HuH-7.5 (cell line): ENCODE measurements at regions not wholly inside any gene's neighbourhood (a gene's known extent, or its start where the extent isn't known, plus 50 kb on each side); places are given as distances from the start of the nearest gene placed in this dataset.

Experiments
- DNase-seq: peaks from one replicate; pipeline ENCODE4 v3.0.0; 2011; ENCODE audit warnings: low spot score

DNA sequence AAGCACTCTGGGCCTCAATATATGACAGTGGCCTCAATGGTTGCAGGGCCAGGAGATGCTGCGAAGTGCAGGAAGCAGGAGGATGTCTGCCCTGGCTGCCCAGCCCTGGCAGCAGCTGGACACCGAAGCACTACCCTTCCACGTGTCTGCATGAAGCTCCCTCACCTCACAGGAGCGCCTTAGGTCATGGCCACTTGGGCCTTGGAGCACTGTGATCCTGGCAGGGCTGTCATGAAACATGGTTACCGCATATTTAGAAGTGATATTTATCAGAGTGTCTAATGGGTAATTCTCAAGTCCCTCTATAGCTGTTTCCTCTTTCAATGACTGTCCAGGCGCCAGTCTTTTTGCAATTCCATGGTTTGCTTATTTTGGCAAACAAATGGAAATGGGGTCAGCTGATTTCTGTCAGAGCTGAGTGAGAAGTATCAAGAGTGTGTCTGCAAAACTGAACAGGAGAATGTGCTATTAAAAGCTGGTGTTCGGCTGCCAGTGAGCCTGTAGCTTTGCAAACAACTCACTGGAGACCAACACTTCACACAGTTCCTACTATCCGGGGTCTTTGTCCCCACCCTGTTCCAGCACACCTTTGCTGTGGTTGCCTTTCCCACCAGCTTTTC is 285.9 kb downstream of the KIF4B start:
- no peak for DNase-seq

GRCh38 chr5:155303120-155303519 is 289.6 kb downstream of the KIF4B start:
- DNase-seq = no peak

GRCh38 chr5:155307229-155307628 is 293.7 kb downstream of the KIF4B start:
- DNase-seq = no peak

- peak; percentile 34 for DNase-seq
Measured at GRCh38 chr5:155308289-155308688, 294.7 kb downstream of the KIF4B start.

- DNase-seq = no peak
Measured at GRCh38 chr5:155309021-155309746, 295.6 kb downstream of the KIF4B start.

DNA sequence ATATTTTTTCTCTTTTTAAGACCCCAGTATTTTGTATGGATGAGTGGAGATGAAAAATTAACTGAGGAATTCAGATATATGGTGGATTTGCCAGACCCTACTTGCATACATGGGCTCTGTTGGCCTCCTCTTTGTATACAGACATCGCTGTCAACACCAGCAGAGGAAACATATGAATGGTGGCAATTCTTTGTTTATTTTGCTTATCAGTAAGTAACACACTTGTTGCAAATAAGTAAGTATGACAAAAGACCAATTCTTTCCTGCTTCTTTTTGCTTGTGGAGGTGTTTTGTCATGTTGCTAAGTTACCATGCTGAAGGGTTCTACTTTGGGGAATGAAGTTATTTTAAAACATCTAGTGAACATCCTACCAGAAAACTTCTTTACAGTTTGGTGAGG is 298.2 kb downstream of the KIF4B start:
- DNase-seq = no peak

DNA sequence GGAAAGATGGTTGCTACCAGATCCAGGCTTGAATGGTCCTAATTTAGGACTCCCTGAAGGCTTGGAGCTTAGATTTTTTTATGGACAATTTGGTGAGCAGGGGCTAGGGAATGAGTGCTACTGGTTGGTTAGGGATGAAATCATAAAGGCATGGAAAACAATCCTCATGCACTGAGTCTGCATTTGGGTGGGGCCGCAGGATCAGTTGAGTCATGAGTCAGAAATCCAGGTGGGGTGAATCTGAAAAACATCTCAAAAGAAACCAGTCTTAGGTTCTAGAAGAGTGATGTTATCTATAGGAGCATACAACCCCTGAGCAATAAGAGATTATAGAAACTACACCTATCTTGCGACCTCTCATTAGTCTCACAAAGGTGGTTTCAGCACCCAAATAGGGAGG is 300.0 kb downstream of the KIF4B start:
- no peak for DNase-seq

GRCh38 chr5:155316070-155316714 is 302.6 kb downstream of the KIF4B start:
- no peak for DNase-seq

- DNase-seq = no peak
Measured at GRCh38 chr5:155332618-155333017, 319.1 kb downstream of the KIF4B start.

GRCh38 chr5:155342956-155343355 is 329.4 kb downstream of the KIF4B start:
- DNase-seq = no peak

DNA sequence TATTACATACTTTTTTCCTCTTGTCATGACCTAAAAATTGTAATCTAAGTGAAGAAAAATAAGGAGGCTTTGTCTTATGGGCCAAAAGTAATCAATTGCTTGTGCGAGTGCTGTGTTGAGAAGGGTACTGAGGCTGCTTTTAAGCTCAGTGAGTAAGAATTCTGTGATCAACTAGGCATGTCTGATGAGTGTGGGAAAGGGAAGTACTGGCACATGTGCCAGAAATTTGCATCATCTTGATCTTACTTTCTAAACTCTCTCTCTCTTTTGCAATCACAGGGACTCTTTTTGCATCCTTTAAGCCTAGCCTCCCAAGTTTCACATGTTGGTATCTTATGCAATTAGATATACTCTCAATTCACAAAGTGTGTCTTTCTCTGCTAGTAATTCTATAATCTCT is 329.9 kb downstream of the KIF4B start:
- DNase-seq = no peak

GRCh38 chr5:155353231-155353630 is 339.7 kb downstream of the KIF4B start:
- no peak for DNase-seq

GRCh38 chr5:155366096-155366495 is 352.5 kb downstream of the KIF4B start:
- DNase-seq = no peak

GRCh38 chr5:155367841-155368240 is 354.3 kb downstream of the KIF4B start:
- no peak for DNase-seq

DNA sequence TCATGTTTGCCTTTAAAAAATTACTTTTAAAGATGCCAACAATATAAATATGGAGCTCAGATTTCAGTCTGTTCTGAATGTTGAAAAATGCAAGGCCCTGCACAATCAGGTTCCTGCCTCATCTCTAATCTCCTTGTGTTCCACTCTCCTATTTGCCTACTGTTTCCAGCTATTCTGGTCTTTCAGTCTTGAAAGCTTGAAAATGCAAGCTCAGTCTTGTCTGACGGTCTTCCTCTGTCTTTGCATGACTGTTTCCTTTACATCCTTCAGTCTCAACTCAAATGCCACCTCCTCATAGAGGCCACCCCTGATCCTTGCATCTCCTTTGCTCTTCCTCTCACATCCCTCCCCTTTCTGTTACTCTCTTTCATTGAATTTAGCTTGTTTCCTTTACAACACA is 354.9 kb downstream of the KIF4B start:
- DNase-seq = no peak

- DNase-seq = no peak
Measured at GRCh38 chr5:155380480-155380879, 366.9 kb downstream of the KIF4B start.

DNA sequence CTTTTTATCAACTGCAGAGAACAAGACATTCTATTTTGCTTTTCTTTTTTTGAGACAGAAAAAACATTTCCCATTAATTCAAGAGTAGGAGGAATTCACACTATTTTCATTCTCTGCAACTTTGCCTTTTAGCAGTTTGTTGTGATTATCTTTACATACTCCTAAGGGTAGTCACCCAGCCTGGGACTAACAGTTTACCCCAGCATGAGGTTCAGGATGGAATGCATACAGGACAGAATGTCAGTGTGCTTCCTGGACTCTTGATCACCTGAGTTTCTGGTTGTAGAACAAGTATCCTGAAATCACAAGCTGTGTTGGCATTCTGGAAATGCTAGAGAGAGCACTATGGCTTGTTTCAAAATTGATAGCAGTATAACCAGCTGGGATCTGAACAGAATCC is 368.1 kb downstream of the KIF4B start:
- DNase-seq = no peak

GRCh38 chr5:155389498-155389897 is 375.9 kb downstream of the KIF4B start:
- no peak for DNase-seq

GRCh38 chr5:155394727-155395126 is 381.2 kb downstream of the KIF4B start:
- DNase-seq = no peak

- DNase-seq = no peak
Measured at GRCh38 chr5:155402927-155403640, 389.5 kb downstream of the KIF4B start.

DNA sequence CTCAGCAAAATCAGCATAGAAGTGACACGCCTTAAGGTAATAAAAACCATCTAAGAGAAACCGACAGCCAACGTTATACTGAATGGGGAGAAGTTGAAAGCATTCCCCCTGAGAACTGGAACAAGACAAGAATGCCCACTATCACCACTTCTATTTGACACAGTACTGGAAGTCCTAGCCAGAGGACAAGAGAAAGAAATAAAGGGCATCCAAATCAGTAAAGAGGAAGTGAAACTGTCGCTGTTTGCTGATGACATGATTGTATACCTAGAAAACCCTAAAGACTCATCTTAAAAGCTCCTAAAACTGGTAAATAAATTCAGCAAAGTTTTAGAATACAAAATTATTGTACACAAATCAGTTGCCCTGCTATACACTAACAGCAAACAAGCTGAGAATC is 393.3 kb downstream of the KIF4B start:
- DNase-seq = no peak

GRCh38 chr5:155408465-155408864 is 394.9 kb downstream of the KIF4B start:
- DNase-seq = no peak

GRCh38 chr5:155416765-155417164 is 403.2 kb downstream of the KIF4B start:
- DNase-seq = no peak
